SK-N-SH (cell line): ENCODE measurements at regions not wholly inside any gene's neighbourhood (a gene's known extent, or its start where the extent isn't known, plus 50 kb on each side); places are given as distances from the start of the nearest gene placed in this dataset.

Source experiments
- CTCF ChIA-PET: fragments of 300-600, 350-600 bp; formaldehyde crosslinking; extraction: SDS; loops from one replicate; lab custom pipeline; 2021; lab: Yijun Ruan, JAX
- POLR2A ChIA-PET: fragments of 350-600 bp; sonication (Branson Sonifier 250); formaldehyde crosslinking; extraction: SDS; loops from one replicate; lab custom pipeline; 2020; ENCODE audit warnings: antibody characterized with exemption, inconsistent platforms; lab: Yijun Ruan, JAX
- DNase-seq: peaks from one replicate; pipeline ENCODE4 v3.0.0; 2012
- H2AFZ ChIP-seq: fragments of 200-600 bp; sonication (generic); 2 replicates; pipeline ENCODE4 v1.8.1; 2016; ENCODE audit warnings: antibody characterized with exemption, mild to moderate bottlenecking, low read depth
- H3F3A ChIP-seq: fragments of 200-600 bp; sonication (generic); replicated peaks from 2 replicates; pipeline ENCODE3; 2016; ENCODE audit warnings: antibody characterized with exemption, mild to moderate bottlenecking; ENCODE audit not compliant: insufficient read depth
- H3K27ac ChIP-seq, 2 experiments: fragments of 200-500 bp in 1 of 2; fragments of 200-600 bp in 1 of 2; sonication (Bioruptor generic) in 1 of 2; sonication (generic), shearing (Covaris generic) in 1 of 2; 2 replicates each; pipeline versions ENCODE4 v1.5.1 to v1.6.1; 2014 to 2016; ENCODE audit warnings: low read depth in 2 of 2, inconsistent platforms in 1 of 2, low read length in 1 of 2, mild to moderate bottlenecking in 1 of 2, mixed read lengths in 1 of 2
- H3K27me3 ChIP-seq: fragments of 200-600 bp; sonication (generic), shearing (Covaris generic); 2 replicates; pipeline ENCODE4 v1.6.1; 2016; ENCODE audit warnings: mixed run types; ENCODE audit not compliant: insufficient read depth
- H3K36me3 ChIP-seq, 2 experiments: fragments of 200-500 bp in 1 of 2; fragments of 200-600 bp in 1 of 2; sonication (Bioruptor generic) in 1 of 2; sonication (generic) in 1 of 2; replicated peaks in 1 of 2; 2 replicates each; pipeline versions ENCODE3 to v1.5.1; 2014 to 2016; ENCODE audit warnings: low read length in 1 of 2, mild to moderate bottlenecking in 1 of 2; ENCODE audit not compliant: insufficient read depth in 2 of 2, control insufficient read depth in 1 of 2
- H3K4me1 ChIP-seq, 2 experiments: fragments of 200-500 bp in 1 of 2; fragments of 200-600 bp in 1 of 2; sonication (Bioruptor generic) in 1 of 2; sonication (generic), shearing (Covaris generic) in 1 of 2; 2 replicates each; pipeline versions ENCODE4 v1.5.1 to v1.6.1; 2014 to 2016; ENCODE audit warnings: low read depth in 1 of 2, low read length in 1 of 2, mixed run types in 1 of 2; ENCODE audit not compliant: insufficient read depth in 2 of 2, control insufficient read depth in 1 of 2
- H3K4me2 ChIP-seq: fragments of 200-600 bp; sonication (generic), shearing (Covaris generic); 2 replicates; pipeline ENCODE4 v1.6.1; 2017; ENCODE audit warnings: mixed run types
- H3K4me3 ChIP-seq, 2 experiments: fragments of 200-500 bp in 1 of 2; fragments of 200-600 bp in 1 of 2; sonication (Bioruptor generic) in 1 of 2; sonication (generic), shearing (Covaris generic) in 1 of 2; 2 replicates each; pipeline versions ENCODE4 v1.5.1 to v1.8.1; 2014 to 2016; ENCODE audit warnings: low read depth in 2 of 2, inconsistent platforms in 1 of 2, low read length in 1 of 2, mild to moderate bottlenecking in 1 of 2, mixed read lengths in 1 of 2, moderate library complexity in 1 of 2
- H3K79me2 ChIP-seq: fragments of 200-600 bp; sonication (generic); 2 replicates; pipeline ENCODE4 v1.8.1; 2017; ENCODE audit warnings: mild to moderate bottlenecking; ENCODE audit not compliant: insufficient read depth
- H3K9ac ChIP-seq: fragments of 200-600 bp; sonication (generic); 2 replicates; pipeline ENCODE4 v1.6.1; 2017; ENCODE audit warnings: mixed run types
- H3K9me2 ChIP-seq: fragments of 200-600 bp; sonication (generic); 2 replicates; pipeline ENCODE4 v1.6.1; 2017; ENCODE audit warnings: mixed run types
- H3K9me3 ChIP-seq: fragments of 200-600 bp; sonication (generic); 2 replicates; pipeline ENCODE4 v1.6.1; 2017; ENCODE audit warnings: mixed run types, mild to moderate bottlenecking, moderate library complexity
- H4K20me1 ChIP-seq: fragments of 200-600 bp; sonication (generic); 2 replicates; pipeline ENCODE4 v1.6.1; 2017; ENCODE audit warnings: mild to moderate bottlenecking, mixed run types; ENCODE audit not compliant: insufficient read depth
- CHD2 ChIP-seq: fragments of 150-350 bp; IDR thresholded peaks from 2 replicates; pipeline ENCODE4 v1.6.1; 2018; ENCODE audit warnings: low read length; ENCODE audit not compliant: partially characterized antibody
- EP300 ChIP-seq, 2 experiments: IDR thresholded peaks; 2 replicates each; pipeline versions ENCODE4 v1.4.0 to v1.6.1; 2012; ENCODE audit warnings: borderline replicate concordance in 1 of 2, low read depth in 1 of 2, low read length in 1 of 2
- FOSL2 ChIP-seq: IDR thresholded peaks from 2 replicates; pipeline ENCODE4 v1.4.0; 2012; ENCODE audit warnings: low read depth, mild to moderate bottlenecking, moderate library complexity, borderline replicate concordance
- FOXJ3 ChIP-seq: sonication (generic); formaldehyde crosslinking; IDR thresholded peaks from 2 replicates; pipeline ENCODE4 v1.5.1; 2020; ENCODE audit warnings: mild to moderate bottlenecking, missing genetic modification reagents
- FOXM1 ChIP-seq: IDR thresholded peaks from 2 replicates; pipeline ENCODE4 v1.4.0; 2012; ENCODE audit warnings: low read depth, mild to moderate bottlenecking
- GABPA ChIP-seq: IDR thresholded peaks from 2 replicates; pipeline ENCODE4 v1.4.0; 2012; ENCODE audit warnings: low read depth, mild to moderate bottlenecking
- GATA2 ChIP-seq: sonication (generic); formaldehyde crosslinking; IDR thresholded peaks from 2 replicates; pipeline ENCODE4 v1.5.0; 2020; ENCODE audit warnings: mild to moderate bottlenecking, missing genetic modification reagents
- JUND ChIP-seq: IDR thresholded peaks from 2 replicates; pipeline ENCODE4 v1.4.0; 2012
- MEF2A ChIP-seq: IDR thresholded peaks from 2 replicates; pipeline ENCODE4 v1.4.0; 2012; ENCODE audit warnings: low read depth, borderline replicate concordance
- MXI1 ChIP-seq: IDR thresholded peaks from 2 replicates; pipeline ENCODE4 v1.6.1; 2012; ENCODE audit warnings: mild to moderate bottlenecking, low read depth, low read length, improper control_type of control experiment
- NFIC ChIP-seq: IDR thresholded peaks from 2 replicates; pipeline ENCODE4 v1.4.0; 2012; ENCODE audit warnings: borderline replicate concordance
- NRF1 ChIP-seq: IDR thresholded peaks from 2 replicates; pipeline ENCODE4 v1.6.1; 2012; ENCODE audit warnings: low read depth, mild to moderate bottlenecking, low read length
- POLR2AphosphoS5 ChIP-seq: IDR thresholded peaks from 2 replicates; pipeline ENCODE4 v1.6.1; 2012; ENCODE audit warnings: low read depth, low read length
- RAD21 ChIP-seq: IDR thresholded peaks from 2 replicates; pipeline ENCODE4 v1.6.1; 2012; ENCODE audit warnings: mild to moderate bottlenecking, low read length
- RCOR1 ChIP-seq: fragments of 150-350 bp; IDR thresholded peaks from 2 replicates; pipeline ENCODE4 v1.6.1; 2017; ENCODE audit warnings: antibody characterized with exemption, low read length
- RFX5 ChIP-seq: IDR thresholded peaks from 2 replicates; pipeline ENCODE4 v1.6.1; 2012; ENCODE audit warnings: mild to moderate bottlenecking, improper control_type of control experiment, low read length
- RXRA ChIP-seq: IDR thresholded peaks from 2 replicates; pipeline ENCODE4 v1.4.0; 2012; ENCODE audit warnings: low read depth, mild to moderate bottlenecking, borderline replicate concordance
- SIN3A ChIP-seq: IDR thresholded peaks from 2 replicates; pipeline ENCODE4 v1.6.1; 2012; ENCODE audit warnings: low read depth, mild to moderate bottlenecking, low read length, moderate library complexity, borderline replicate concordance
- SMC3 ChIP-seq: IDR thresholded peaks from 2 replicates; pipeline ENCODE4 v1.6.1; 2012; ENCODE audit warnings: low read depth, low read length, improper control_type of control experiment
- TAF1 ChIP-seq: IDR thresholded peaks from 2 replicates; pipeline ENCODE4 v1.6.1; 2012; ENCODE audit warnings: low read depth, mild to moderate bottlenecking, low read length, moderate library complexity, borderline replicate concordance
- TCF12 ChIP-seq: IDR thresholded peaks from 2 replicates; pipeline ENCODE4 v1.4.0; 2012
- TEAD4 ChIP-seq: IDR thresholded peaks from 2 replicates; pipeline ENCODE4 v1.4.0; 2012; ENCODE audit warnings: mild to moderate bottlenecking, borderline replicate concordance; ENCODE audit not compliant: insufficient read depth
- YY1 ChIP-seq: IDR thresholded peaks from 2 replicates; pipeline ENCODE4 v1.4.0; 2012; ENCODE audit warnings: low read depth, mild to moderate bottlenecking
- WGBS: methylation state at CpG from one replicate; pipeline ENCODE4 v1.1.6; 2017; ENCODE audit warnings: low lambda C conversion rate; 5-methylcytosine and 5-hydroxymethylcytosine counted together
- TF ChIP-seq, protein P1 (sequence below): IDR thresholded peaks from 2 replicates; pipeline ENCODE4 v1.4.0; 2012; ENCODE audit warnings: low read depth, borderline replicate concordance
- TF ChIP-seq, protein P2 (sequence below): IDR thresholded peaks from 2 replicates; pipeline ENCODE4 v1.4.0; 2012; ENCODE audit warnings: low read depth, borderline replicate concordance
- TF ChIP-seq, protein P3 (sequence below): IDR thresholded peaks from 2 replicates; pipeline ENCODE4 v1.4.0; 2012; ENCODE audit warnings: low read depth
- TF ChIP-seq, protein P4 (sequence below): IDR thresholded peaks from 2 replicates; pipeline ENCODE4; 2012
- TF ChIP-seq, protein P5 (sequence below): fragments of 150-350 bp; IDR thresholded peaks from 2 replicates; pipeline ENCODE4 v1.6.1; 2016; ENCODE audit warnings: mild to moderate bottlenecking, low read depth, low read length
- TF ChIP-seq, protein P6 (sequence below): fragments of 150-350 bp; IDR thresholded peaks from 2 replicates; pipeline ENCODE4 v1.6.1; 2017; ENCODE audit warnings: antibody characterized with exemption, low read length, low read depth, borderline replicate concordance

DNA sequence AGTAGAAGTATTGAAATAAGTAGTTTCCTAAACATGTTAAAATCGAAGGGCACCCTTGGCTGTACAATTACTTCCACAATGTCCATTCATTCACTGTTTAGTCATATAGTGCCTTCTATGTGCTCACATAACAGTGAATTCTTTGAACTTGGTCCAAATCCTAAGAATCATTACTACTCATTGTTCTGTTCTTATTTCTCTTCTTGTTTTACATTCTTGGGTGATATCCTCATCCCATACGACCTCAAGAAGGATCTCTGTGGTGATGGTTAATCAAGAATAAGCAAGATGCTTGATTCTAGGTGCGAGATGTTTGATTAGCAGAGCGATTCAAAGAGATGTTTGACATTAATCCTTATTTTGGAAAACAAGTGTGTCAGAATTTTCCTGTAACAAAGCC, 667.4 kb upstream of the ZP4 start:
- Histone ChIP-seq H3K9ac (no peak overlapping the region), H3K27ac (no peak overlapping the region), H3F3A (no peaks in the 10 kb centered on the region), H3K9me2 (no peaks in the 10 kb centered on the region), H3K4me2 (no peak overlapping the region), H3K36me3 (no peaks in the 10 kb centered on the region), H2AFZ (no peak overlapping the region), H3K4me1 (no peaks in the 10 kb centered on the region; a peak in 2 of 4 replicates), H3K27me3 (no peaks in the 10 kb centered on the region), H3K4me3 (no peak overlapping the region), H3K79me2 (no peaks in the 10 kb centered on the region), H4K20me1 (no peaks in the 10 kb centered on the region), H3K9me3 (no peaks in the 10 kb centered on the region)
- WGBS: 42% methylated on average over 4 of the region's 4 CpGs
- ChIA-PET POLR2A (no interaction called here), CTCF (no interaction called here)
- no peak for DNase-seq
- no peak for TF ChIP-seq SMC3
- TF ChIP-seq EP300 (IDR thresholded peaks at IDR 0.05; ENCODE audit: borderline replicate concordance in 1 of 2, low read depth in 1 of 2, low read length in 1 of 2): peak in 1 of 2 experiments; percentile 19; a peak in 1 of 4 replicates
- TF ChIP-seq, protein P1, sequence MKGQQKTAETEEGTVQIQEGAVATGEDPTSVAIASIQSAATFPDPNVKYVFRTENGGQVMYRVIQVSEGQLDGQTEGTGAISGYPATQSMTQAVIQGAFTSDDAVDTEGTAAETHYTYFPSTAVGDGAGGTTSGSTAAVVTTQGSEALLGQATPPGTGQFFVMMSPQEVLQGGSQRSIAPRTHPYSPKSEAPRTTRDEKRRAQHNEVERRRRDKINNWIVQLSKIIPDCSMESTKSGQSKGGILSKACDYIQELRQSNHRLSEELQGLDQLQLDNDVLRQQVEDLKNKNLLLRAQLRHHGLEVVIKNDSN: no peak
- TF ChIP-seq FOXM1: no peak
- TF ChIP-seq, protein P2, sequence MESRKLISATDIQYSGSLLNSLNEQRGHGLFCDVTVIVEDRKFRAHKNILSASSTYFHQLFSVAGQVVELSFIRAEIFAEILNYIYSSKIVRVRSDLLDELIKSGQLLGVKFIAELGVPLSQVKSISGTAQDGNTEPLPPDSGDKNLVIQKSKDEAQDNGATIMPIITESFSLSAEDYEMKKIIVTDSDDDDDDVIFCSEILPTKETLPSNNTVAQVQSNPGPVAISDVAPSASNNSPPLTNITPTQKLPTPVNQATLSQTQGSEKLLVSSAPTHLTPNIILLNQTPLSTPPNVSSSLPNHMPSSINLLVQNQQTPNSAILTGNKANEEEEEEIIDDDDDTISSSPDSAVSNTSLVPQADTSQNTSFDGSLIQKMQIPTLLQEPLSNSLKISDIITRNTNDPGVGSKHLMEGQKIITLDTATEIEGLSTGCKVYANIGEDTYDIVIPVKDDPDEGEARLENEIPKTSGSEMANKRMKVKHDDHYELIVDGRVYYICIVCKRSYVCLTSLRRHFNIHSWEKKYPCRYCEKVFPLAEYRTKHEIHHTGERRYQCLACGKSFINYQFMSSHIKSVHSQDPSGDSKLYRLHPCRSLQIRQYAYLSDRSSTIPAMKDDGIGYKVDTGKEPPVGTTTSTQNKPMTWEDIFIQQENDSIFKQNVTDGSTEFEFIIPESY: no peak
- TF ChIP-seq NFIC: peak; percentile 39; the same call in 1 of the 2 replicates
- TF ChIP-seq, protein P3, sequence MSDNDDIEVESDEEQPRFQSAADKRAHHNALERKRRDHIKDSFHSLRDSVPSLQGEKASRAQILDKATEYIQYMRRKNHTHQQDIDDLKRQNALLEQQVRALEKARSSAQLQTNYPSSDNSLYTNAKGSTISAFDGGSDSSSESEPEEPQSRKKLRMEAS: no peak
- no peak for TF ChIP-seq RXRA
- no peak for TF ChIP-seq CHD2
- 0 out of 2 replicates have a peak, but pooled peaks have one; percentile 5 for TF ChIP-seq JUND
- TF ChIP-seq TEAD4: no peak
- TF ChIP-seq POLR2AphosphoS5: no peak
- TF ChIP-seq YY1: no peak
- 0 out of 2 replicates have a peak, but pooled peaks have one; percentile 7 for TF ChIP-seq TCF12
- TF ChIP-seq, protein P4, sequence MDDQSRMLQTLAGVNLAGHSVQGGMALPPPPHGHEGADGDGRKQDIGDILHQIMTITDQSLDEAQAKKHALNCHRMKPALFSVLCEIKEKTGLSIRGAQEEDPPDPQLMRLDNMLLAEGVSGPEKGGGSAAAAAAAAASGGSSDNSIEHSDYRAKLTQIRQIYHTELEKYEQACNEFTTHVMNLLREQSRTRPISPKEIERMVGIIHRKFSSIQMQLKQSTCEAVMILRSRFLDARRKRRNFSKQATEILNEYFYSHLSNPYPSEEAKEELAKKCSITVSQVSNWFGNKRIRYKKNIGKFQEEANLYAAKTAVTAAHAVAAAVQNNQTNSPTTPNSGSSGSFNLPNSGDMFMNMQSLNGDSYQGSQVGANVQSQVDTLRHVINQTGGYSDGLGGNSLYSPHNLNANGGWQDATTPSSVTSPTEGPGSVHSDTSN: no peak
- TF ChIP-seq RCOR1: no peak
- 0 out of 2 replicates have a peak, but pooled peaks have one; percentile 13 for TF ChIP-seq FOSL2
- no peak for TF ChIP-seq FOXJ3 (CRISPR knock-in tag)
- no peak for TF ChIP-seq RAD21
- TF ChIP-seq SIN3A: no peak
- TF ChIP-seq, protein P5, sequence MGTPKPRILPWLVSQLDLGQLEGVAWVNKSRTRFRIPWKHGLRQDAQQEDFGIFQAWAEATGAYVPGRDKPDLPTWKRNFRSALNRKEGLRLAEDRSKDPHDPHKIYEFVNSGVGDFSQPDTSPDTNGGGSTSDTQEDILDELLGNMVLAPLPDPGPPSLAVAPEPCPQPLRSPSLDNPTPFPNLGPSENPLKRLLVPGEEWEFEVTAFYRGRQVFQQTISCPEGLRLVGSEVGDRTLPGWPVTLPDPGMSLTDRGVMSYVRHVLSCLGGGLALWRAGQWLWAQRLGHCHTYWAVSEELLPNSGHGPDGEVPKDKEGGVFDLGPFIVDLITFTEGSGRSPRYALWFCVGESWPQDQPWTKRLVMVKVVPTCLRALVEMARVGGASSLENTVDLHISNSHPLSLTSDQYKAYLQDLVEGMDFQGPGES: no peak
- TF ChIP-seq GATA2 (CRISPR knock-in tag): no peak
- TF ChIP-seq GABPA: no peak
- TF ChIP-seq TAF1: no peak
- TF ChIP-seq MXI1: no peak
- TF ChIP-seq, protein P6, sequence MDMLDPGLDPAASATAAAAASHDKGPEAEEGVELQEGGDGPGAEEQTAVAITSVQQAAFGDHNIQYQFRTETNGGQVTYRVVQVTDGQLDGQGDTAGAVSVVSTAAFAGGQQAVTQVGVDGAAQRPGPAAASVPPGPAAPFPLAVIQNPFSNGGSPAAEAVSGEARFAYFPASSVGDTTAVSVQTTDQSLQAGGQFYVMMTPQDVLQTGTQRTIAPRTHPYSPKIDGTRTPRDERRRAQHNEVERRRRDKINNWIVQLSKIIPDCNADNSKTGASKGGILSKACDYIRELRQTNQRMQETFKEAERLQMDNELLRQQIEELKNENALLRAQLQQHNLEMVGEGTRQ: no peak
- no peak for TF ChIP-seq MEF2A
- TF ChIP-seq RFX5: no peak
- TF ChIP-seq NRF1: no peak
